SU-DHL-6 (cell line): ENCODE measurements at regions not wholly inside any gene's neighbourhood (a gene's known extent, or its start where the extent isn't known, plus 50 kb on each side); places are given as distances from the start of the nearest gene placed in this dataset.

Experiments
- H2AFZ ChIP-seq: fragments of 200-600 bp; sonication (generic); 2 replicates; pipeline ENCODE4 v1.6.1; 2014; ENCODE audit warnings: low read depth, mild to moderate bottlenecking, moderate library complexity, mixed read lengths, antibody characterized with exemption, low read length; ENCODE audit not compliant: severe bottlenecking
- H3F3A ChIP-seq: fragments of 200-600 bp; shearing (Covaris generic); 2 replicates; pipeline ENCODE4 v1.6.0; 2016; ENCODE audit warnings: antibody characterized with exemption, mild to moderate bottlenecking; ENCODE audit not compliant: insufficient read depth
- H3K27ac ChIP-seq: fragments of 200-600 bp; sonication (generic); 2 replicates; pipeline ENCODE4 v1.5.1; 2016; ENCODE audit warnings: low read depth, mild to moderate bottlenecking, low read length, moderate library complexity, mixed read lengths
- H3K27me3 ChIP-seq: fragments of 200-600 bp; sonication (generic), shearing (Covaris generic); 2 replicates; pipeline ENCODE4 v1.6.0; 2014; ENCODE audit warnings: mild to moderate bottlenecking, low read length
- H3K36me3 ChIP-seq: fragments of 200-600 bp; sonication (generic); 2 replicates; pipeline ENCODE4 v1.6.1; 2014; ENCODE audit warnings: mild to moderate bottlenecking, low read length, mixed read lengths
- H3K4me2 ChIP-seq: fragments of 300-600, 200-600 bp; shearing (Covaris generic), sonication (generic); 2 replicates; pipeline ENCODE4 v1.6.0; 2014; ENCODE audit warnings: low read length, low read depth, mild to moderate bottlenecking; ENCODE audit not compliant: poor library complexity, severe bottlenecking
- H3K4me3 ChIP-seq: fragments of 200-600 bp; sonication (generic); 2 replicates; pipeline ENCODE4 v1.5.1; 2014; ENCODE audit warnings: antibody characterized with exemption, low read length, mild to moderate bottlenecking, mixed read lengths; ENCODE audit not compliant: insufficient read depth, poor library complexity, severe bottlenecking
- H3K79me2 ChIP-seq: fragments of 200-600 bp; sonication (generic); 2 replicates; pipeline ENCODE4 v1.6.1; 2014; ENCODE audit warnings: mild to moderate bottlenecking, low read length, moderate library complexity; ENCODE audit not compliant: insufficient read depth
- H3K9ac ChIP-seq: fragments of 200-600 bp; sonication (generic); 2 replicates; pipeline ENCODE4 v1.7.0; 2014; ENCODE audit warnings: mild to moderate bottlenecking, low read length
- H3K9me2 ChIP-seq: fragments of 200-600 bp; sonication (generic); replicated peaks from 2 replicates; pipeline ENCODE4 v1.6.1; 2014; ENCODE audit warnings: low read length; ENCODE audit not compliant: insufficient read depth
- H3K9me3 ChIP-seq: fragments of 200-600 bp; sonication (generic); 2 replicates; pipeline ENCODE4 v1.6.1; 2014; ENCODE audit warnings: low read length, mixed read lengths; ENCODE audit not compliant: insufficient read depth
- H4K20me1 ChIP-seq: fragments of 200-600 bp; sonication (generic); 2 replicates; pipeline ENCODE4 v1.6.1; 2014; ENCODE audit warnings: low read depth, mild to moderate bottlenecking, antibody characterized with exemption, low read length, moderate library complexity, mixed read lengths
- CTCF ChIP-seq: fragments of 200-600 bp; sonication (generic); IDR thresholded peaks from one replicate; pipeline ENCODE4 v1.5.1; 2017; ENCODE audit warnings: antibody characterized with exemption, mild to moderate bottlenecking, low read length, moderate library complexity; ENCODE audit not compliant: insufficient read depth, poor library complexity, severe bottlenecking
- EZH2phosphoT487 ChIP-seq: fragments of 200-600 bp; sonication (generic), shearing (Covaris generic); conservative IDR thresholded peaks from 2 replicates; pipeline ENCODE4 v1.6.1; 2018; ENCODE audit warnings: mild to moderate bottlenecking, antibody characterized with exemption, low read length, moderate library complexity, mixed read lengths

GRCh38 chr14:99094901-99095300 lies 177.1 kb downstream of the BCL11B start:
- no peaks in the 10 kb centered on the region for H3K79me2 ChIP-seq
- no peaks in the 10 kb centered on the region for H3K27me3 ChIP-seq
- no peak for TF ChIP-seq EZH2phosphoT487
- TF ChIP-seq CTCF, result no peak
- H3K4me2 ChIP-seq, result no peak overlapping the region
- no peaks in the 10 kb centered on the region for H3K36me3 ChIP-seq
- no peak overlapping the region for H3K4me3 ChIP-seq
- no peaks in the 10 kb centered on the region for H3K9me2 ChIP-seq
- H3K9ac ChIP-seq, result no peak overlapping the region
- H4K20me1 ChIP-seq, result no peaks in the 10 kb centered on the region
- H2AFZ ChIP-seq, result no peak overlapping the region
- no peaks in the 10 kb centered on the region for H3K9me3 ChIP-seq
- H3K27ac ChIP-seq, result no peak overlapping the region
- no peaks in the 10 kb centered on the region for H3F3A ChIP-seq

- Histone ChIP-seq H3K79me2 (no peaks in the 10 kb centered on the region), H3K4me3 (no peak overlapping the region), H3F3A (no peaks in the 10 kb centered on the region), H4K20me1 (no peaks in the 10 kb centered on the region), H3K9me2 (no peaks in the 10 kb centered on the region), H3K9ac (no peak overlapping the region), H3K4me2 (no peak overlapping the region), H3K36me3 (no peaks in the 10 kb centered on the region), H2AFZ (no peak overlapping the region), H3K9me3 (no peaks in the 10 kb centered on the region), H3K27ac (no peak overlapping the region), H3K27me3 (no peaks in the 10 kb centered on the region)
- TF ChIP-seq EZH2phosphoT487 (no peak), CTCF (no peak)
These were observed 176.6 kb downstream of the BCL11B start for GRCh38 chr14:99095369-99095768.

DNA sequence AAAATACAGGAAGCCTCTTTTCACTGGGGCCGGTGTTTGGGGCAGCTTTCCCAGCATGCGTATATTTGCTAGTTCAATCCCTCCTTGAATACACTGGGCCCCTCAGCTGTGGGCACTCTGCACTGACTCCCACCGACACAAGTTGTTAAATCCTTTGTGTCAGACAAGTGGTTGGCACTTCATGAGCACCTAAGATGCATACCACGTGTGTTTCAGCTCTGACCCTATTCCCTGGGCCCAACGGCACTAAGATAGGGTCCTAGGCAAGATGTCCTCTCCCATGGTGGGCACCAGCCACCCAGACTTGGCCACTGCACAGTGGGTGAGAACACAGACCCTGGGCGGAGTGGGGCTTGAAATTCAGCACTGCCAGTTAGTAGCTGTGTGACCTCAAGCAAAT lies 173.8 kb downstream of the BCL11B start:
- H3K9me2 ChIP-seq, result no peaks in the 10 kb centered on the region
- no peaks in the 10 kb centered on the region for H3F3A ChIP-seq
- no peak overlapping the region for H2AFZ ChIP-seq
- H3K27ac ChIP-seq, result no peak overlapping the region
- no peaks in the 10 kb centered on the region for H3K79me2 ChIP-seq
- H4K20me1 ChIP-seq, result no peaks in the 10 kb centered on the region
- H3K27me3 ChIP-seq, result no peaks in the 10 kb centered on the region
- no peak overlapping the region for H3K4me2 ChIP-seq
- no peak overlapping the region for H3K4me3 ChIP-seq
- no peaks in the 10 kb centered on the region for H3K9me3 ChIP-seq
- H3K9ac ChIP-seq, result no peak overlapping the region
- no peaks in the 10 kb centered on the region for H3K36me3 ChIP-seq
- no peak for TF ChIP-seq EZH2phosphoT487
- TF ChIP-seq CTCF, result no peak
